OCI-LY3 (cell line): ENCODE measurements at regions not wholly inside any gene's neighbourhood (a gene's known extent, or its start where the extent isn't known, plus 50 kb on each side); places are given as distances from the start of the nearest gene placed in this dataset.

ENCODE experiments used
- EZH2phosphoT487 ChIP-seq: fragments of 200-600 bp; shearing (Covaris generic); IDR thresholded peaks from 2 replicates; pipeline ENCODE4 v1.6.1; 2018; ENCODE audit warnings: antibody characterized with exemption, mixed run types, low read depth
- TF ChIP-seq, protein P1 (sequence below): fragments of 200-600, 300-600 bp; sonication (generic); IDR thresholded peaks from 2 replicates; pipeline ENCODE4 v1.5.1; 2014; ENCODE audit warnings: antibody characterized with exemption, low read length, low read depth

DNA sequence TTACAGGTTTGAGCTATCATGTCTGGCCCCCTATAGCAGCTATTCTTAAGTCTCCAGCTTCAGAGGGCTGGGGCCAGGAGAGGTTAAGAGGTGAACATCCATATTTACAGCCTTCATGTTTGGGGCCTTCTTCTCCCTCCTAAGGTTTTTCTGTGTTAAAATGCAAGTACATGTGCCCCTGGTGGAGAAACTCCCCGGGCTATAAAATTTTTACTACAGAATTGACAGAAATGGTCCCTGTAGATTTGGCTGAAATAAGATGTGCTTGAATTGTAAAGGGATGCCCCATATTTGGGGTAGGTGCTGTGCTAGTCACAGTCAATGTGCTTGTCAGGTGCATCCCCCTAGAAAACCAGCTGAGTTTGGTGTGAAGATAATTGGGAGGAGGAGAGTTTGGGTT, 263.3 kb upstream of the CXCR4 start:
- TF ChIP-seq, protein P1, sequence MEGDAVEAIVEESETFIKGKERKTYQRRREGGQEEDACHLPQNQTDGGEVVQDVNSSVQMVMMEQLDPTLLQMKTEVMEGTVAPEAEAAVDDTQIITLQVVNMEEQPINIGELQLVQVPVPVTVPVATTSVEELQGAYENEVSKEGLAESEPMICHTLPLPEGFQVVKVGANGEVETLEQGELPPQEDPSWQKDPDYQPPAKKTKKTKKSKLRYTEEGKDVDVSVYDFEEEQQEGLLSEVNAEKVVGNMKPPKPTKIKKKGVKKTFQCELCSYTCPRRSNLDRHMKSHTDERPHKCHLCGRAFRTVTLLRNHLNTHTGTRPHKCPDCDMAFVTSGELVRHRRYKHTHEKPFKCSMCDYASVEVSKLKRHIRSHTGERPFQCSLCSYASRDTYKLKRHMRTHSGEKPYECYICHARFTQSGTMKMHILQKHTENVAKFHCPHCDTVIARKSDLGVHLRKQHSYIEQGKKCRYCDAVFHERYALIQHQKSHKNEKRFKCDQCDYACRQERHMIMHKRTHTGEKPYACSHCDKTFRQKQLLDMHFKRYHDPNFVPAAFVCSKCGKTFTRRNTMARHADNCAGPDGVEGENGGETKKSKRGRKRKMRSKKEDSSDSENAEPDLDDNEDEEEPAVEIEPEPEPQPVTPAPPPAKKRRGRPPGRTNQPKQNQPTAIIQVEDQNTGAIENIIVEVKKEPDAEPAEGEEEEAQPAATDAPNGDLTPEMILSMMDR, result no peak
- no peak for TF ChIP-seq EZH2phosphoT487
